Activated CD8-positive, alpha-beta T cell treated with anti-CD3 and anti-CD28 coated beads, Interleukin-2, amount 10 ng/mL, durations not matched to agents 7 days and 5 days (primary cell): ENCODE measurements at regions not wholly inside any gene's neighbourhood (a gene's known extent, or its start where the extent isn't known, plus 50 kb on each side); places are given as distances from the start of the nearest gene placed in this dataset.
"Not testable (repeated sequence)": the region's sequence is repeated elsewhere in the genome, so short reads cannot be mapped to it uniquely, and the experiment has no call there.

Source experiments
- ATAC-seq: fragments of 150-1000 bp; cut with Tn5 transposase; one replicate; pipeline ENCODE4 v1.10.0; 2021; ENCODE audit warnings: moderate library complexity
- CTCF ChIA-PET: fragments of 350-600 bp; sonication (Branson Sonifier 250); formaldehyde crosslinking; loops from one replicate; lab custom pipeline; 2021; ENCODE audit warnings: antibody characterized with exemption; lab: Charles Lee
- POLR2A ChIA-PET: fragments of 350-600 bp; sonication (Branson Sonifier 250); formaldehyde crosslinking; loops from one replicate; lab custom pipeline; 2021; ENCODE audit warnings: antibody characterized with exemption; lab: Charles Lee
- DNase-seq: peaks from one replicate; pipeline ENCODE4 v3.0.0-alpha.2; 2020
- H3K27ac Mint-ChIP-seq: one replicate; pipeline ENCODE4 v1.8.0; 2021; ENCODE audit warnings: mild to moderate bottlenecking, mixed read lengths
- H3K27me3 Mint-ChIP-seq: one replicate; pipeline ENCODE4 v1.8.0; 2021; ENCODE audit warnings: low read depth, mixed read lengths
- H3K36me3 Mint-ChIP-seq: one replicate; pipeline ENCODE4 v1.8.0; 2021; ENCODE audit warnings: low read depth, mixed read lengths
- H3K4me1 Mint-ChIP-seq: one replicate; pipeline ENCODE4 v1.8.0; 2021; ENCODE audit warnings: low read depth, mixed read lengths
- H3K4me3 Mint-ChIP-seq: one replicate; pipeline ENCODE4 v1.8.0; 2021; ENCODE audit warnings: mild to moderate bottlenecking, mixed read lengths
- H3K9me3 Mint-ChIP-seq: one replicate; pipeline ENCODE4 v1.8.0; 2022; ENCODE audit warnings: mixed read lengths; ENCODE audit not compliant: insufficient read depth

DNA sequence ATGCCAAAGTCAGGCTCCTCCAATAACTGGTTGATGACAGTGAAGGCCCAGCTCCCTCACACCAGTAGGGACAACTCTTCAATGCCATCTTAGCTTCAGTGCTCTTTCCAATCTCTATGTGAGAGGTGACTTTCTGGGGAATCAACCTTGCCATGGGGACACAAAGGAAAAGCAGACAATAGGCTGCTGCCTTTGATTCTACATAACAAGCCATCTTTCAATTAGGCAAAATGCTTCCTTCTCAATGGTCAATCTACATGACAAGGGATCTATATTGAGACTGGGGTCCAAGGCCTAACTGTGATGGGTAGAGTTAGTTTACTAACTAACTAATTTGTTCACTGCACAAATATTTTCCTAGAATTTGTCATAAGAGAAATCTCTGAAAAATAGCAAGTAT lies 1417.5 kb upstream of the SEL1L start:
- no peak for ATAC-seq
- CTCF ChIA-PET: no interaction called here
- no peak overlapping the region for H3K4me3 Mint-ChIP-seq
- H3K27me3 Mint-ChIP-seq: no peaks in the 10 kb centered on the region
- POLR2A ChIA-PET: no interaction called here
- H3K9me3 Mint-ChIP-seq: peaks cover 4% of the 10 kb centered on the region
- no peak for DNase-seq
- H3K36me3 Mint-ChIP-seq: no peaks in the 10 kb centered on the region
- H3K4me1 Mint-ChIP-seq: no peaks in the 10 kb centered on the region
- no peak overlapping the region for H3K27ac Mint-ChIP-seq

- Mint-ChIP-seq H3K27ac (no peak overlapping the region), H3K27me3 (no peaks in the 10 kb centered on the region), H3K4me3 (no peak overlapping the region), H3K4me1 (no peaks in the 10 kb centered on the region), H3K9me3 (peaks cover 10% of the 10 kb centered on the region), H3K36me3 (no peaks in the 10 kb centered on the region)
- ATAC-seq (no peak), DNase-seq (no peak)
- ChIA-PET CTCF (no interaction called here), POLR2A (no interaction called here)
These were observed 1430.1 kb upstream of the SEL1L start for GRCh38 chr14:82963756-82964155.

DNA sequence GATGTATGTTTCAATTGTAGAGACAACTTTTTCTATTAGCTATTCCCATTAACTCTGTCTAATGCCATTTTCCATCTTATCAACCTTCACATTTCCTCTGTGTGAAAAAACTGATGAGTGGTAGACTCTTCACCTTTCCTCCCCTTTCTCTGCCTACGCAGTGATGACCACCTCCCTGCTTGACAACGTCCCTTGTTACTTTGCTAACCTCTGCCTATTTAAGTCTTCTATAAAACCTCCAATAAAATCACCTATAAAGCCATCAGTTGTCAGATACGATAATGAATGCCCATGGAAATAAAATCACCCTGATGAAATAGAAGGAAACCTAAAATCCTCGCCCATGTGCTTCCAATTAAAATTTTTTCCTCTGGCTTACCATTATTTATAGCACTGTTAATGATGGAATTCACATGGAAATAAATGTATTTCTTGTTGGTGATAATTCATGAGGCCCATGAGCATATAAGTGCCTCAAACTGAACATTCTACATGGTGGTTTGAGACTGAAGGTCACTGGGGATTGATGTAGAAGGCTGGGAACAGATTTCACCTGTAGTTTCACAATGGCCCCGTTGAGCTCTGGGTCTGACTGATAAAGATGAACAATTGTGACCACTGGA lies 1454.0 kb upstream of the SEL1L start:
- ChIA-PET CTCF (no interaction called here), POLR2A (no interaction called here)
- no peaks in the 10 kb centered on the region for H3K4me1 Mint-ChIP-seq
- H3K36me3 Mint-ChIP-seq: no peaks in the 10 kb centered on the region
- no peak for DNase-seq
- H3K9me3 Mint-ChIP-seq: peaks cover 14% of the 10 kb centered on the region
- H3K27ac Mint-ChIP-seq: no peak overlapping the region
- ATAC-seq: no peak
- no peak overlapping the region for H3K4me3 Mint-ChIP-seq
- no peaks in the 10 kb centered on the region for H3K27me3 Mint-ChIP-seq

- CTCF ChIA-PET, H3K4me1 Mint-ChIP-seq, H3K4me3 Mint-ChIP-seq, POLR2A ChIA-PET, H3K36me3 Mint-ChIP-seq, H3K27ac Mint-ChIP-seq, ATAC-seq, DNase-seq, H3K9me3 Mint-ChIP-seq, H3K27me3 Mint-ChIP-seq: not testable (repeated sequence)
These were observed 1460.9 kb upstream of the SEL1L start for GRCh38 chr14:82994547-82994946.

DNA sequence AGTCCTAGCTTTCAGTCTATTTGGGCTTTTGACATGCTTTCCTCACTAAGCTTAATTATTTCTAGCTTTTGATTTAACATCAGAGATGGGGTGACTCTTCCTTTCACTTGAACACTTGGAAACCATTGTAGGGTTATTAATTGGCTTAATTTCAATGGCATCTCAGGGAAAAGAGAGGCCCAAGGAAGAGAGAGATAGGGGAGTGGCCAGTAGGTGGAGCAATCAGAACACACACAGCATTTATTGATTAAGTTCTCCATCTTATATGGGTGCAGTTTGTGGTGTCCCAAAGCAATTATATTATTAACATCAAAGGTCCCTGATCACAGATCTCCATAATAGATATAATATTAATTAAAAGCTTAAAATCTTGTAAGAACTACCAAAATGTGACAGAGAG lies 1466.1 kb upstream of the SEL1L start:
- no peaks in the 10 kb centered on the region for H3K27me3 Mint-ChIP-seq
- no peak overlapping the region for H3K27ac Mint-ChIP-seq
- peaks cover 6% of the 10 kb centered on the region for H3K9me3 Mint-ChIP-seq
- ChIA-PET POLR2A (no interaction called here), CTCF (no interaction called here)
- ATAC-seq: no peak
- no peak for DNase-seq
- H3K4me1 Mint-ChIP-seq: no peaks in the 10 kb centered on the region
- no peaks in the 10 kb centered on the region for H3K36me3 Mint-ChIP-seq
- H3K4me3 Mint-ChIP-seq: no peak overlapping the region

DNA sequence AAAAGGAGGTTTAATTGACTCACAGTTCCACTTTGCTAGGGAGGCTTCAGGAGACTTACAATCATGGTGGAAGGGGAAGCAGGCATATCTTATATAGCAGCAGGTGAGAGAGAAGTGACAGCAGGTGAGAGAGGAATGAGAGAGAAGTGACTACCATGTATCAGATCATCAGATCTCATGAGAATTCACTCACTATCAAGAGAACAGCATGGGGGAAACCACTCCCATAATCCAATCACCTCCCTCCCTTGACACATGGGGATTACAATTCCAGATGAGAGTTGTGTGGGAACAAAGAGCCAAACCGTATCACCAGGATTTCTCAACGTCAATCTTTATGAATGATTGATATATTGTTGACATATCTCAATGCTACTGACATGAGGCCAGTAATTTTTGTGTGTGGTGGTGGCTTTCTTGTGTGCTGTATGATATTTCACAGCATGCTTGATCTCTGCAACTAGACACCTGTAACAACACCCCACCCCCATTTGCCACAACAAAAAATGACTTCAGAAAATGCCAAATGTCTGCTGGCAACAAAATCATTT lies 1470.9 kb upstream of the SEL1L start:
- ChIA-PET POLR2A (no interaction called here), CTCF (no interaction called here)
- Mint-ChIP-seq H3K27ac (no peak overlapping the region), H3K4me1 (no peaks in the 10 kb centered on the region), H3K4me3 (no peak overlapping the region), H3K27me3 (no peaks in the 10 kb centered on the region), H3K36me3 (no peaks in the 10 kb centered on the region), H3K9me3 (peaks cover 12% of the 10 kb centered on the region)
- no peak for ATAC-seq
- no peak for DNase-seq

DNA sequence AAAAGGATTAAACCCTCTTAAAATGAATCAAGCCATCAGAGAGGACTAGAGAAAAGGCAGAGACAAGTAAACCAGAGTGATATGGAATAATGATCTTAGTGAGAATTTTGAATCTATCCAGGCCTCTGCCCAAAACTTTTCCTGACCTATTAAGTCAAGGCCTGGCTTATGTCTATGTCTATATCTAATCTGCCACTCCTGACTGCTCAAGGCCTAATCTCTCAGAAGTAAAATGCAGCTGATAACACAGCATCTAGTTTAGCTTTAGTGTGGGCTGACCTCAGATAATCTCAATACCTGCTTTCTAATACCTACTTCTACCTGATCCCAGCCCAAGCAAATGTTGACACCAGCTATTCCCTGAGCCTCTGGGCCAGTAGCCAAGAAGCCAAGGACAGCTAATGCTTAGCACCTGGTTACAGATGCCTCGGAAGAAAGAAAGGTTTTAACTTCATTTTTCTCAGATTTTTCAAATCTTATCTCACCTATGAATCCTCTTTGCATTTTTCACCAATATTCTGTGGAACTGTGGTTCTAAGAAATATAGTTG lies 1472.5 kb upstream of the SEL1L start:
- Mint-ChIP-seq H3K4me3 (no peak overlapping the region), H3K36me3 (no peaks in the 10 kb centered on the region), H3K27me3 (no peaks in the 10 kb centered on the region), H3K4me1 (no peaks in the 10 kb centered on the region), H3K27ac (no peak overlapping the region), H3K9me3 (peaks cover 20% of the 10 kb centered on the region)
- ChIA-PET CTCF (no interaction called here), POLR2A (no interaction called here)
- no peak for DNase-seq
- ATAC-seq: no peak

DNA sequence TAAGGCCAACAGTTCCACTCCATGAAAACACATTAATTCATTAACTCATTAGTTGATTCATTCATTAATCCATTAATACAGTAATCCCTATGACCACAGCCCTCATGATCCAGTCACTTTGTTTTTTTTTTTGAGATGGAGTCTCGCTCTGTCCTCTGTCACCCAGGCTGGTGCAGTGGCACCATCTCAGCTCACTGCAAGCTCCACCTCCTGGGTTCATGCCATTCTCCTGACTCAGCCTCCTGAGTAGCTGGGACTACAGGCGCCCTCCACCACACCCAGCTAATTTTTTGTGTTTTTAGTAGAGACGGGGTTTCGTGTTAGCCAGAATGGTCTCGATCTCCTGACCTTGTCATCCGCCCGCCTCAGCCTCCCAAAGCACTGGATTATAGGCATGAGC lies 1473.4 kb upstream of the SEL1L start:
- H3K36me3 Mint-ChIP-seq, H3K4me3 Mint-ChIP-seq, H3K4me1 Mint-ChIP-seq, ATAC-seq, POLR2A ChIA-PET, CTCF ChIA-PET, H3K27me3 Mint-ChIP-seq, H3K27ac Mint-ChIP-seq, DNase-seq: not testable (repeated sequence)
- peaks cover 20% of the 10 kb centered on the region for H3K9me3 Mint-ChIP-seq

DNA sequence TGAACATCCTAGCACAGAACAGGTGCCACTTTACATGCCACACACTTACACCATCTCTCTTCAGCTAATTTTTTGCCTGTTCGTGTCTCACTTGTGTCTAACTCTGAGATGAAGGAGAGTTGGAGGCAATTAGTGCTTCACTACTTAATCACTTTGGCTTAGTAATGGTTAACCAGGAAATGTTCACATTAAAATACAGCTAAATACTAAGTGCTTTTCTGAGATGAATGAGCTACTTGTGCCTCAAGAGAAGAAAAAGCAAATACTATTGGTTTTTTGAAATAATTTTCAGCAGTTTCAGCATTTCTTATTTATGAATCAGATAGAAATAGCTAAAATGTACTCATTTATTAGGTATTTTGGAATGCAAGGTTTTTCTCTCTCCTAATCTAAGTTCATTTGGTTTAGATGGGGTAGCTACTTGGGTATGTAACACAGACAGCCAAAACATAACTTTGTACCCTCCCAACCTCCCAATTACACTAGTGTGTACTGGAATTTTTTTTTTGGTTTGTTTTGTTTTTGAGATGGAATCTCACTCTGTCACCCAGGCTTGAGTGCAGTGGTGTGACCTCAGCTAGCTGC lies 1474.1 kb upstream of the SEL1L start:
- Mint-ChIP-seq H3K4me1 (no peaks in the 10 kb centered on the region), H3K27me3 (no peaks in the 10 kb centered on the region), H3K36me3 (no peaks in the 10 kb centered on the region), H3K9me3 (peaks cover 20% of the 10 kb centered on the region), H3K4me3 (no peak overlapping the region), H3K27ac (no peak overlapping the region)
- ChIA-PET POLR2A (interaction anchor here (0.6 kb wide), 1 partner anchor 46 kb away, joined by 3 read pairs; no protein-coding TSS in a partner anchor), CTCF (no interaction called here)
- DNase-seq: no peak
- ATAC-seq: no peak

GRCh38 chr14:83017296-83017695 lies 1483.6 kb upstream of the SEL1L start:
- ATAC-seq: no peak

DNA sequence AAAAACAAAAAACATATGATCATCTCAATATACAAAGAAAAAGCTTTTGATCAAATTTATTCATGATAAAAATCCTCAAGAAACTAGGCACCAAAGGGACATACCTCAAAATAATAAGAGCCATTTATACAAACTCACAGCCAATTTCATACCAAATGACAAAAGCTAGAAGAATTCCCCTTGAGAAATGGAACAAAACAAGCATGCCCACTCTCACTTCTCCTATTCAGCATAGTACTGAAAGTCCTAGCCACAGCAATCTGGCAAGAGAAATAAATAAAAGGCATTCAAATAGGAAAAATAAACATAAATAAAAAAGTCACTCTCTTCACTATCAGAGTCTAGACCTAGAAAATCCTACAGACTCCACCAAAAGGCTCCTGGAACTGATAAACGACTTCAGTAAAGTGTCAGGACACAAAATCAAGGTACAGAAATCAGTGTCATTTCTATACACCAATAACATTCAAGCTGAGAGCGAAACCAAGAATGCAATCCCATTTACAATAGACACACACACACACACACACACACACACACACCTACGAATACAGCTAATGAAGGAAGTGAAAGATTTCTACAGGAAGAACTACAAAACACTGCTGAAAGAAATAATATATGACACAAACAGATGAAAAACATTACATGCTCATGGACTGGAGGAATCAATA lies 1486.2 kb upstream of the SEL1L start:
- Mint-ChIP-seq H3K36me3 (no peaks in the 10 kb centered on the region), H3K4me3 (no peak overlapping the region), H3K9me3 (peaks cover under 1% of the 10 kb centered on the region), H3K27ac (no peak overlapping the region), H3K4me1 (no peaks in the 10 kb centered on the region), H3K27me3 (no peaks in the 10 kb centered on the region)
- ChIA-PET POLR2A (no interaction called here), CTCF (no interaction called here)
- no peak for DNase-seq
- ATAC-seq: no peak

More at GRCh38 chr14:83017296-83017695, 1483.6 kb upstream of the SEL1L start:
- Mint-ChIP-seq H3K9me3 (peaks cover 3% of the 10 kb centered on the region), H3K4me3 (no peak overlapping the region), H3K27me3 (no peaks in the 10 kb centered on the region), H3K36me3 (no peaks in the 10 kb centered on the region), H3K4me1 (no peaks in the 10 kb centered on the region), H3K27ac (no peak overlapping the region)
- DNase-seq: no peak
- ChIA-PET POLR2A (no interaction called here), CTCF (no interaction called here)

DNA sequence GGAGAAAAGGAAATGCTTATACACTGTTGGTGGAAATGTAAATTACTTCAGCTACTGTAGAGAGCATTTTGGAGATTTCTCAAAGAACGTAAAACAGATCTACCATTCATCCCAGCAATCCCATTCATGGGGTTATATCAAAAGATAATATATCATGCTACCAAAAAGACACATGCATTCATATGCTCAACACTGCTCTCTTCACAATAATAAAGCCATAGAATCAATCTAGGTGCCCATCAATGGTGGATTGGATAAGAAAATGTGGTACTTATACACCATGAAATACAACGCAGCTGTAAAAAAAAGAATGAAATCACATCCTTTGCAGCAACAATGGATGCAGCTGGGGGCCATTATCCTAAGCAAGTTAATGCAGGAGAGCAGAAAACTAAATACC lies 1487.7 kb upstream of the SEL1L start:
- ATAC-seq: no peak

More for the DNA sequence above, 1487.7 kb upstream of the SEL1L start:
- H3K4me1 Mint-ChIP-seq: no peaks in the 10 kb centered on the region
- peaks cover 4% of the 10 kb centered on the region for H3K9me3 Mint-ChIP-seq
- no peak for DNase-seq
- no peaks in the 10 kb centered on the region for H3K27me3 Mint-ChIP-seq
- ChIA-PET POLR2A (no interaction called here), CTCF (no interaction called here)
- H3K4me3 Mint-ChIP-seq: no peak overlapping the region
- H3K27ac Mint-ChIP-seq: no peak overlapping the region
- H3K36me3 Mint-ChIP-seq: no peaks in the 10 kb centered on the region
